HG03520 (cell line): ENCODE measurements at regions not wholly inside any gene's neighbourhood (a gene's known extent, or its start where the extent isn't known, plus 50 kb on each side); places are given as distances from the start of the nearest gene placed in this dataset.

ENCODE experiments used
- ATAC-seq: cut with Tn5 transposase; IDR thresholded peaks from one replicate; pipeline ENCODE4 v1.9.1; 2021; ENCODE audit warnings: mild to moderate bottlenecking, moderate library complexity; ENCODE audit not compliant: unreplicated experiment

GRCh38 chr20:60808003-60808672 lies 443.9 kb upstream of the CDH4 start:
- no peak for ATAC-seq

DNA sequence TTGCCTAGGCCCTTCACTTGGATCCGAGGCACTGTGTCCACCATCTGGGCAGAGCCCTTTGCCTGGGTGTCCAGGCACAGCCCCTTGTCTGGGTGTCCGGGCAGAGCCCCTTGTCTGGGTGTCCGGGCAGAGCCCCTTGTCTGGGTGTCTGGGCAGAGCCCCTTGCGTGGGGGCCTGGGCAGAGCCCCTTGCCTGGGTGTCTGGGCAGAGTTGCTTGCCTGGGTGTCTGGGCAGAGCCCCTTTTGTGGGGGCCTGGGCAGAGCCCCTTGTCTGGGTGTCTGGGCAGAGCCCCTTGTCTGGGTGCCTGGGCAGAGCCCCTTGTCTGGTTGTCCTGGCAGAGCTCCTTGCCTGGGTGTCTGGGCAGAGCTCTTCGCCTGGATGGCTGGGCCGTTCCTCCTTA lies 443.4 kb upstream of the CDH4 start:
- no peak for ATAC-seq

DNA sequence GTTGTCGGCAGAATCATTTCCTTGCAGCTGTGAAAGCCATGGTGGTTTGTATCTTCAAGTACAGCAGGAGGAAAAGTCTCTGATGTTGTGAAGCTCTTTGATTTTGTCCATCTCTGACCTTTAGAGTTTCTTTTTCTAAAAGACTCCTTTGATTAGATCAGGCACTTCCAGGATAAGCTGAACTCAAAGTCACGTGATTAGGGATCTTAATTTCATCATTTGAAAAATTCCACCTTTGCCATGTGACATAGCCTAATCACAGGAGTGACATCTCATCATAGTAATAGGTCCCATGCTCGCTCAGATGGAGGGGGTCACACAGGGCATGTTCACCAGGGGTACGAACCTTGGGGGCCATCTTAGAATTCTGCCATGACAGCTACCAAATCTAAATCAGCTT lies 441.5 kb upstream of the CDH4 start:
- no peak for ATAC-seq

GRCh38 chr20:60812561-60812960 lies 439.5 kb upstream of the CDH4 start:
- no peak for ATAC-seq

DNA sequence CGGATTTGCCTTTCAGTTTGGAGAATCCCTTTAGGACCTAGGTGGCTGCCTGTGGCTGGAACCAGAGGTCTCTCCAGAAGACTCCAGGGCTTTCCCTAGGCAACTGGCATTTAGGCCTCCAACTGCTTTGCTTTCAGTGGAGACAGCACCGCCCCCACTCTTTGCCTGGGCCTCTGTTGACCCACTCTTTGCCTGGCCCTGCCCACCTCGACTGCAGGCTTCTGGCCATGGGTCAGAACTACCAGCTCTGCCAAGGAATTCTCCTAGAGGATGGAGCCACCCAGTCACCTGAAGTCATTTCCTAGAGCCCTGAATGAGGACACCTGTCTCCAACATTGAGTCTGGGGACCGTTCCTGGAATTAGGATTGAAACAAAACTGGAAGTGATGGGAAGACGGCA lies 439.0 kb upstream of the CDH4 start:
- ATAC-seq: no peak

- no peak for ATAC-seq
Measured at GRCh38 chr20:60815656-60816055, 436.4 kb upstream of the CDH4 start.

GRCh38 chr20:60816901-60817300 lies 435.2 kb upstream of the CDH4 start:
- ATAC-seq: no peak

DNA sequence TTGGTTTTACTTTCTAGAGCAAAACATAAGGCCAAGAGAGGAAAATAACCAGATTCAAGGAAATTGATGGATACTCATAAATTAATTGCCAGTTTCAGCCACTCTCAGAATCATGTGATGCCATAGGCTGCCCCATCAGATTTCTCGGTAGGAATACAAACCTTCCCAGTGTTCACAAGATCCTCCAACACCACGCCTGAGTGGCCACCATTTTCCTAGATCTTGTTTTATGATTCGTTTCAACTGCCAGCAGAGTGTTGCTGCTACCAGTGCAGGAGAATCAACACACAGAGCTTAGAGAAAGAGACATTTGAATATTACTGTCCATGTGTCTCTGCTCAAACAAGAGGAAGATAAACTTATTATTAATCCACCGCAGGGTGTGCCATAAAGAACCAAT lies 434.2 kb upstream of the CDH4 start:
- ATAC-seq: no peak

DNA sequence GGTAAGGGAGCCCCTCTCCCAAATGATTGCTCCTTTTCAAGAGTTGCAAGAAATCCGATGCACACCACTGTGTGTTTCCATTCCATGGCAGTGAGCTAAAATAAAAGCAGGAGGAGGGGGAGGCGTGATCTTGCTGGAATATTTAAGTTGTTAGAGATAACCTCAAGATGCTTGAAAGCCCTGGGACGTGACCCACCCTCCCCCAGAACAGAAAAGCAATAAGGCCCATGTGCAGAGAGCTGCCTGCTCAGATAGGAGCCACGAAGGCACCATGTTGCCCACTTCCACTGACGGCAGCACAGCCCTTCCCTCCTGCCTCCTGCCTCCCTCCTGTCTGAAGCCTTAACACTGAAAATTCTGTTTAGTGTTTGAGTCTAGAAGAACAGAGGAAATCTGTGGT lies 432.6 kb upstream of the CDH4 start:
- ATAC-seq: no peak

- ATAC-seq: no peak
Measured at GRCh38 chr20:60820149-60820548, 431.9 kb upstream of the CDH4 start.

GRCh38 chr20:60820918-60821317 lies 431.1 kb upstream of the CDH4 start:
- no peak for ATAC-seq

GRCh38 chr20:60822699-60823607 lies 429.1 kb upstream of the CDH4 start:
- ATAC-seq: no peak

GRCh38 chr20:60835876-60836275 lies 416.2 kb upstream of the CDH4 start:
- ATAC-seq: no peak

GRCh38 chr20:60837173-60837770 lies 414.8 kb upstream of the CDH4 start:
- ATAC-seq: no peak

- ATAC-seq: no peak
Measured at GRCh38 chr20:60838297-60838696, 413.8 kb upstream of the CDH4 start.

GRCh38 chr20:60840971-60841370 lies 411.1 kb upstream of the CDH4 start:
- no peak for ATAC-seq

DNA sequence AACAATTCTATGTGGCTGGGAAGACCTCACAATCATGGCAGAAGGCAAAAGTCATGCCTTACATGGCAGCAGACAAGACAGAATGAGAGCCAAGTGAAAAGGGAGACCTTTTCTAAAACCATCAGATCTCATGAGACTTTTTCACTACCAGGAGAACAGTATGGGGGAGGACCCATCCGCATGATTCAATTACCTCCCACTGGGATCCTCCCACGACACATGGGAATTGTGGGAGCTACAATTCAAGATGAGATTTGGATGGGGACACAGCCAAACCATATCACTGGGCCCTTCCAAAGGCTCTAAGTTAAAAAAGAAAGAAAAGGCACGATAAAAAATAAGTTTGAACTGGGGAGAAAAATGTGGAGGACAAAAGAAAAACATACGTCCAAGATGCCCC lies 406.9 kb upstream of the CDH4 start:
- no peak for ATAC-seq

DNA sequence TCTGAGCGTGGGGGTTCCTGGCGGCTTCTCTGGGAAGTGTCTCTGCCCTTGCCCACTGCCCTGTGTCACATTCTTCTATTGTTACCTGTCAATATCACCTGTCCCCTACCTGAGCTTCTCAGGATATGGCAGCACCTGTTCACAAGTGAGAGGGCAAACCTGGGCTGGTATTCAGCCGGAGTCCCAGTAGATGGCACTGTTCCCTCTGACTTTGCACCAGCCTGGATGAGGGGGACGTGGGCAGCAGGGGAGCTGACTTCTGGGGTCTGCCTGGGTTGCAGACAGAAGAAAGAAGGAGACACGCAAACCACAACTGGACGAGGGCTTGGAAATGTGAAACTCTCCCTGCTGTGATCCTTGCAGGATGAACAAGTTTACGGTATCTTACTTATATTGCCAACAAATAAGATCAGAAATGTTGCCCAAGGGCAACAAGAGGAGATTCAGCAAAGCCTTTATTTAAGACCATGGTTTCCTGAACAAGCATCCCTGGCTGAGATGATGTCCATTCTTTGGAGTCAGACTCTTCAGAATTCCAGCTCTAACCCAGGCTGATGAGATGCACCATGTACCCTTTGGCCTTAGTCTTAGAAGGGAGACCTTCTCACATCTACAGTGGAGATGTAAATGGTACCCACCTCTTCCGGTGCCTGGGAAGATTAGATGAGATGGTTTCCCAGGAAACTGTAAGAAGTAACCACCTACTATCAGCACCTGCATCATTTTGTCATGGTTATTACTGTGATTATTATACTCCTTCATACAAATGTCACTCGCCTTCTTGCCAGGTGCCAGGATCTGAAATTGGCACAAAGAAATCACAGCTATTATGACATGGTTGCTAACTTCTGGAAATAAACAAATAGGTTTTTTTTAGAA lies 400.0 kb upstream of the CDH4 start:
- no peak for ATAC-seq

DNA sequence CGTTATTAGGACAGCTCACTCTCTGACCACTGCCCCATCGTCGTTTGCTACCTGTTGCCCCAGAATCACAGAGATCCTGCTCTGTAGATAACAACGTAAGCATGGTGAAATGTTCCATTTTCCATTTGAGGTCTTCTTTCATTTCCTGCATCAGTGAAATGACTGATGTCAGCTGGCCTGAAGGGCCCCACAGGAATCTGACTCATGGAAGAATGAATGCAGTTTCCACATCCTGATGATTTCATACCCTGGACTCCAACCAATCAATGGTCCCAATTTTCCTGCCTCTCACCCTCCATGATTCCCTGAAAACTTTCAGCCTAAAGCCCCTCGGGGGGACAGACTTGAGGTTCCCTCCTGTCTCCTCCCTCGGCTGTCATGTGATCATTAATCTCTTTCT lies 394.4 kb upstream of the CDH4 start:
- ATAC-seq: no peak

GRCh38 chr20:60862601-60863000 lies 389.5 kb upstream of the CDH4 start:
- ATAC-seq: no peak

DNA sequence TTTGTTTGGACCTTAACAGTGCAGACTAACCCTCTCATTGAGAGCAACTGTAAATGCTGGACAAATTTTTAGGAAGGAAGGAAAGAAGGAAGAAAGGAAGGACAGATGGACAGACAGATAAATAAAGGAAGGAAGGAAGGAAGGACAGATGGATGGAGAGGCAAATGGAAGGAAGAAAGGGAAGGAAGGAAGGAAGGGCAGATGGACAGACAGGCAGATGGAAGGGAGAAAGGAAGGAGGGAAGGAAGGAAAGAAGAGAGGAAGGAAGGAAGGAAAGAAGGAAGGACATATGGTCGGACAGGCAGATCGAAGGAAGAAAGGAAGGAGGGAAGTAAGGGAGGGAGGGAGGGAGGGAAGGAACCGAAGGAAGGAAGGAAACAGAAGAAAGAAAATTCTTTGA lies 388.5 kb upstream of the CDH4 start:
- no peak for ATAC-seq
